IMR-90 (cell line): ENCODE measurements at regions not wholly inside any gene's neighbourhood (a gene's known extent, or its start where the extent isn't known, plus 50 kb on each side); places are given as distances from the start of the nearest gene placed in this dataset.

ENCODE experiments used
- CEBPB ChIP-seq: IDR thresholded peaks from 2 replicates; pipeline ENCODE4 v1.6.1; 2012; ENCODE audit warnings: low read depth, low read length, improper control_type of control experiment
- CHD1 ChIP-seq: IDR thresholded peaks from 2 replicates; pipeline ENCODE4 v1.6.1; 2012; ENCODE audit warnings: low read depth, low read length, improper control_type of control experiment
- CTCF ChIP-seq: conservative IDR thresholded peaks from 2 replicates; pipeline ENCODE4 v1.5.1; 2012; ENCODE audit warnings: mild to moderate bottlenecking, low read depth, low read length, improper control_type of control experiment
- MAZ ChIP-seq: IDR thresholded peaks from 2 replicates; pipeline ENCODE4 v1.6.1; 2012; ENCODE audit warnings: low read depth, mild to moderate bottlenecking, low read length, improper control_type of control experiment, moderate library complexity, borderline replicate concordance
- POLR2A ChIP-seq: IDR thresholded peaks from 2 replicates; pipeline ENCODE4 v1.6.1; 2012; ENCODE audit warnings: mild to moderate bottlenecking, low read depth, low read length
- RCOR1 ChIP-seq: IDR thresholded peaks from 2 replicates; pipeline ENCODE4 v1.6.1; 2012; ENCODE audit warnings: mild to moderate bottlenecking, low read length, improper control_type of control experiment; ENCODE audit not compliant: insufficient replicate concordance

GRCh38 chr10:128373071-128373749 lies 247.0 kb upstream of the MKI67 start:
- TF ChIP-seq CTCF (no peak), POLR2A (no peak), CHD1 (no peak), MAZ (no peak), RCOR1 (no peak), CEBPB (no peak)
